Natural killer cell (primary cell): ENCODE measurements at regions not wholly inside any gene's neighbourhood (a gene's known extent, or its start where the extent isn't known, plus 50 kb on each side); places are given as distances from the start of the nearest gene placed in this dataset.

ENCODE experiments used
- ATAC-seq, 3 donors: fragments of 150-1000 bp in 2 of 3; fragments of 200-7000 bp in 1 of 3; cut with Tn5 transposase; 1 replicate in 1 of 3; 2 replicates in 2 of 3; pipeline ENCODE4 v1.10.0; 2021; ENCODE audit warnings: mild to moderate bottlenecking in 2 of 3, moderate library complexity in 2 of 3
- DNase-seq, 2 donors: peaks; one replicate each; pipeline versions ENCODE4 v3.0.0 to v3.0.0-alpha.2; 2013 to 2021; ENCODE audit warnings: mixed read lengths in 1 of 2
- H3K27ac ChIP-seq: one replicate; pipeline ENCODE4 v1.5.1; 2013; ENCODE audit warnings: mild to moderate bottlenecking, low read length
- H3K27me3 ChIP-seq: one replicate; pipeline ENCODE4 v1.6.1; 2013; ENCODE audit warnings: low read length; ENCODE audit not compliant: control insufficient read depth, insufficient read depth
- H3K36me3 ChIP-seq: one replicate; pipeline ENCODE4 v1.6.1; 2013; ENCODE audit warnings: low read length; ENCODE audit not compliant: control insufficient read depth, insufficient read depth
- H3K4me1 ChIP-seq: one replicate; pipeline ENCODE4 v1.6.1; 2013; ENCODE audit warnings: low read length; ENCODE audit not compliant: control insufficient read depth, insufficient read depth
- H3K4me3 ChIP-seq: one replicate; pipeline ENCODE4 v1.5.1; 2013; ENCODE audit warnings: low read length
- H3K9me3 ChIP-seq: one replicate; pipeline ENCODE4 v1.6.1; 2013; ENCODE audit warnings: low read length; ENCODE audit not compliant: control insufficient read depth, insufficient read depth
- H3K27ac Mint-ChIP-seq, 2 donors: one replicate each; pipeline ENCODE4 v1.8.0; 2022; ENCODE audit warnings: mild to moderate bottlenecking in 2 of 2, mixed read lengths in 2 of 2, moderate library complexity in 1 of 2
- H3K27me3 Mint-ChIP-seq, 2 donors: one replicate each; pipeline ENCODE4 v1.8.0; 2022; ENCODE audit warnings: low read depth in 2 of 2, mixed read lengths in 2 of 2
- H3K36me3 Mint-ChIP-seq: one replicate; pipeline ENCODE4 v1.8.0; 2022; ENCODE audit warnings: mixed read lengths
- H3K4me1 Mint-ChIP-seq, 2 donors: one replicate each; pipeline ENCODE4 v1.8.0; 2022; ENCODE audit warnings: mixed read lengths in 2 of 2
- H3K4me3 Mint-ChIP-seq: one replicate; pipeline ENCODE4 v1.8.0; 2022; ENCODE audit warnings: mild to moderate bottlenecking, moderate library complexity, mixed read lengths
- H3K9me3 Mint-ChIP-seq, 2 donors: one replicate each; pipeline ENCODE4 v1.8.0; 2022; ENCODE audit warnings: mixed read lengths in 2 of 2
- WGBS: methylation state at CpG from one replicate; pipeline ENCODE4 v1.1.7; 2013; ENCODE audit warnings: missing lambda C conversion rate; ENCODE audit not compliant: insufficient coverage; 5-methylcytosine and 5-hydroxymethylcytosine counted together
- intact Hi-C: fragments of 100-400 bp; cut with micrococcal nuclease; formaldehyde crosslinking; loops from one replicate; pipeline ENCODE4 v1.14.2; 2022
- TF ChIP-seq, protein P1 (sequence below): fragments of 200-600 bp; IDR thresholded peaks from one replicate; pipeline ENCODE4 v1.8.0; 2022; ENCODE audit warnings: antibody characterized with exemption

DNA sequence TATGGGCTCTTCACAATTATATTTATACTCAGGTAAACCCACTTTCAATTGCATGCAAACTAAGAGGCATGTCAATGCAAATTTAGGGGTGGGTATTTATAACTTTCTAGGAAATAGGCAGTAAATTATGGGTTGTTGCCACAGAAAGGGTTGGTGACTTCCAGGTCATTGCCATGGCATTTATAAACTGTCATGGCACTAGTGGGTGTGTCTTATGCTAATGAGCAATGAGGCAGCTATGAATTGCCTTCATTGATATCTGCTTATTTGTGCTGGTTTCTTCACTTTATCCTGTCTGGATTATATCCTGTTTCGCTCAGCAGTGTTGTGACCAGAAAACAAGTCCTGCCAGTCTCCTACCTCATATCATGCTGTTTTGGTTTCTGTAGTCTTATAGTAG, 597.3 kb upstream of the DAB2 start:
- Mint-ChIP-seq H3K36me3 (no peaks in the 10 kb centered on the region), H3K4me1 (peaks cover 4 to 8% of the 10 kb centered on the region in 2 donors), H3K27ac (no peak overlapping the region), H3K4me3 (no peak overlapping the region), H3K27me3 (peaks cover 10 to 32% of the 10 kb centered on the region in 2 donors), H3K9me3 (no peaks in the 10 kb centered on the region)
- ATAC-seq (no peak), DNase-seq (no peak)
- no peak overlapping the region for H3K27ac ChIP-seq
- intact Hi-C loops: no loop called here
- H3K4me3 ChIP-seq: no peak overlapping the region
- WGBS: 89% methylated on average over 1 of the region's 1 CpG
- H3K36me3 ChIP-seq: no peaks in the 10 kb centered on the region
- no peaks in the 10 kb centered on the region for H3K4me1 ChIP-seq
- TF ChIP-seq, protein P1, sequence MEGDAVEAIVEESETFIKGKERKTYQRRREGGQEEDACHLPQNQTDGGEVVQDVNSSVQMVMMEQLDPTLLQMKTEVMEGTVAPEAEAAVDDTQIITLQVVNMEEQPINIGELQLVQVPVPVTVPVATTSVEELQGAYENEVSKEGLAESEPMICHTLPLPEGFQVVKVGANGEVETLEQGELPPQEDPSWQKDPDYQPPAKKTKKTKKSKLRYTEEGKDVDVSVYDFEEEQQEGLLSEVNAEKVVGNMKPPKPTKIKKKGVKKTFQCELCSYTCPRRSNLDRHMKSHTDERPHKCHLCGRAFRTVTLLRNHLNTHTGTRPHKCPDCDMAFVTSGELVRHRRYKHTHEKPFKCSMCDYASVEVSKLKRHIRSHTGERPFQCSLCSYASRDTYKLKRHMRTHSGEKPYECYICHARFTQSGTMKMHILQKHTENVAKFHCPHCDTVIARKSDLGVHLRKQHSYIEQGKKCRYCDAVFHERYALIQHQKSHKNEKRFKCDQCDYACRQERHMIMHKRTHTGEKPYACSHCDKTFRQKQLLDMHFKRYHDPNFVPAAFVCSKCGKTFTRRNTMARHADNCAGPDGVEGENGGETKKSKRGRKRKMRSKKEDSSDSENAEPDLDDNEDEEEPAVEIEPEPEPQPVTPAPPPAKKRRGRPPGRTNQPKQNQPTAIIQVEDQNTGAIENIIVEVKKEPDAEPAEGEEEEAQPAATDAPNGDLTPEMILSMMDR: no peak
- no peaks in the 10 kb centered on the region for H3K27me3 ChIP-seq
- no peaks in the 10 kb centered on the region for H3K9me3 ChIP-seq

DNA sequence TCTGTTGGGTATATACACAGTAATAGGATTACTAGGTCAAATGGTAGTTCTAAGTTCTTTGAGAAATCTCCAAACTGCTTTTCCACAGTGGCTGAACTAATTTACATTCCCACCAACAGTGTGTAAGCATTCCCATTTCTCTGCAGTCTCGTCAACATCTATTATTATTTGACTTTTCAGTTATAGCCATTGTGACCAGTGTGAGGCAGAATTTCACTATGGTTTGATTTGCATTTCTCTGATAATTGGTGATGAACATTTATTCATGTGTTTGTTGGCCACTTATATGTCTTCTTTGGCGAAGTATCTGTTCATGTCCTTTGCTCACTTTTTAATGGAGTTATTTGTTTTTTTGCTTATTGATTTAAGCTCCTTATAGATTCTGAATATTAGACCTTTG, 596.2 kb upstream of the DAB2 start:
- no peaks in the 10 kb centered on the region for H3K4me1 ChIP-seq
- no peak overlapping the region for H3K4me3 ChIP-seq
- peaks cover 4 to 8% of the 10 kb centered on the region in 2 donors for H3K4me1 Mint-ChIP-seq
- no peaks in the 10 kb centered on the region for H3K9me3 ChIP-seq
- TF ChIP-seq, protein P1: no peak
- peaks cover 8 to 32% of the 10 kb centered on the region in 2 donors for H3K27me3 Mint-ChIP-seq
- H3K27ac ChIP-seq: no peak overlapping the region
- WGBS: 40% methylated on average over 1 of the region's 2 CpGs
- no peaks in the 10 kb centered on the region for H3K36me3 Mint-ChIP-seq
- H3K27ac Mint-ChIP-seq: no peak overlapping the region
- ATAC-seq (no peak), DNase-seq (peak in 1 of 2 donors; percentile 27)
- H3K36me3 ChIP-seq: no peaks in the 10 kb centered on the region
- intact Hi-C loops: loop anchor here (1.0 kb wide), 1 partner anchor 667 kb away; no protein-coding TSS in a partner anchor
- H3K9me3 Mint-ChIP-seq: no peaks in the 10 kb centered on the region
- no peaks in the 10 kb centered on the region for H3K27me3 ChIP-seq
- no peak overlapping the region for H3K4me3 Mint-ChIP-seq

DNA sequence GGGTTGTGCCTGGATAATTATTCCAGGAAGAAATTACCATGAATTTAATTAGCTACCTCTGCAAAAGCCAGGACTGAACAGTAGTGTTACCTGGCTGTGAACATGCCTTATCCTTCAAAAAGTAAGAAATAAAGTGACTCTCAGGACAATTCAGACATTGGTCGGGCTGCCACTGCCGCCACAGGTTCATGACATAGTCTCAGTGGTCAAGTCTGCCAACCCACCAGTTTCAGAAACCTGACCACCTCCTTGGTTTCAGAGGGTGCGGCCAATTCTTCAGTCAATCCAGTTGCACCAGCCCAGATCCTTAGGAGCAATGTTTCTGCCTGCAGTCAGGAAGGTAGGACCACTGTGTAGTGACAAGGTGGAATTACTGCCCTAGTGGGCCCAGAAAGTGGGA, 593.1 kb upstream of the DAB2 start:
- TF ChIP-seq, protein P1: no peak
- H3K27ac Mint-ChIP-seq: no peak overlapping the region
- H3K4me3 Mint-ChIP-seq: no peak overlapping the region
- Histone ChIP-seq H3K36me3 (no peaks in the 10 kb centered on the region), H3K4me3 (no peak overlapping the region), H3K4me1 (no peaks in the 10 kb centered on the region), H3K27me3 (no peaks in the 10 kb centered on the region), H3K9me3 (no peaks in the 10 kb centered on the region), H3K27ac (no peak overlapping the region)
- ATAC-seq (no peak), DNase-seq (no peak)
- intact Hi-C loops: no loop called here
- no peaks in the 10 kb centered on the region for H3K36me3 Mint-ChIP-seq
- H3K27me3 Mint-ChIP-seq: peaks cover 11 to 31% of the 10 kb centered on the region in 2 donors
- 96% methylated on average over 3 of the region's 3 CpGs for WGBS
- no peaks in the 10 kb centered on the region for H3K9me3 Mint-ChIP-seq
- H3K4me1 Mint-ChIP-seq: peaks cover 4% of the 10 kb centered on the region in 2 donors

DNA sequence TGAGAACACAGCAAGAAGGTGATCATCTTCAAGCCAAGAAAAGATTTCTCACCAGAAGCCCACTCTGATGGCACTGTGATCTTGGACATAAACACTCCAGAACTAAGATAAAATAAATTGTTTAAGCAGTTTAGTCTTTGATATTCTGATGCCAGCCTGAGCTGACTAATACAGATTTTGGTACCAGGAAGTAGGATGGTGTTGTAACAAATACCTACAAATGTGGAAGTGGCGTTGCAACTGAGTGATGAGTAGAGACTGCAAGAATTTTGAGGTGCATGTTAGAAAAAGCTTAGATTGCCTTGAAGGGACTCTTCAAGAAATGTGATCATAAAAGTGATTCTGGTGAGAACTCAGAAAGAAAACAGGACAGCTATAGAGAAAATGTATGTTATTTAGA, 592.4 kb upstream of the DAB2 start:
- no peak overlapping the region for H3K27ac Mint-ChIP-seq
- DNase-seq (no peak), ATAC-seq (no peak)
- 73% methylated on average over 1 of the region's 1 CpG for WGBS
- Histone ChIP-seq H3K9me3 (no peaks in the 10 kb centered on the region), H3K36me3 (no peaks in the 10 kb centered on the region), H3K4me1 (no peaks in the 10 kb centered on the region), H3K27me3 (no peaks in the 10 kb centered on the region), H3K4me3 (no peak overlapping the region), H3K27ac (no peak overlapping the region)
- intact Hi-C loops: no loop called here
- peaks cover 4% of the 10 kb centered on the region in 2 donors for H3K4me1 Mint-ChIP-seq
- no peaks in the 10 kb centered on the region for H3K9me3 Mint-ChIP-seq
- TF ChIP-seq, protein P1: no peak
- H3K27me3 Mint-ChIP-seq: peaks cover 11 to 31% of the 10 kb centered on the region in 2 donors
- H3K4me3 Mint-ChIP-seq: no peak overlapping the region
- H3K36me3 Mint-ChIP-seq: no peaks in the 10 kb centered on the region
